ENCODE measurements at regions not wholly inside any gene's neighbourhood (a gene's known extent, or its start where the extent isn't known, plus 50 kb on each side); places are given as distances from the start of the nearest gene placed in this dataset.

DNA sequence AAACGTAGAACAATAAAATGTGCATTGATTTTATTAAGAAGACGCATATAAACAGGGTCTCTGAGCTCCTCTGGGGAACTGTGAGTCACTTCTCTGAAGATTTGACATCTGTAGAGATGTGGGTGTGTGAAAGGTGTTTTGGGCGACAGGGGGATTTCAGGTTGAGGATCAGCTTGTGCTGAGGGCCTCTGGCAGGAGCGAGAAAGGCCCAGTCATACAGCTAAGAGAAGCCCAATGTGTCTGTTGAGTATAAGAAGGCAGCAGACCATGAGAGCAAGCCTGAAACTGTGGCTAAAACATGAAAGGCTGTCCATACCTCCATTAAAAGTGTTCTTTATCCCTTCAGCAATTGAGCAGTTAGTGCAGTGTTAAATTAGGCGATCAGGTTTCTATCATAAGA lies 406.5 kb upstream of the MON1B start:
- TF ChIP-seq SIN3A (IDR thresholded peaks at IDR 0.05; ENCODE audit: borderline replicate concordance, insufficient read depth, low read length) (no peak), FOXP2 (optimal IDR thresholded peaks at IDR 0.05; ENCODE audit: borderline replicate concordance, extremely low read depth, extremely low read length, insufficient read depth) (no peak), POLR2AphosphoS5 (IDR thresholded peaks at IDR 0.05; ENCODE audit: low read depth, low read length) (no peak), TAF1 (IDR thresholded peaks at IDR 0.05; ENCODE audit: borderline replicate concordance, insufficient read depth, low read length) (no peak), REST (IDR thresholded peaks at IDR 0.05; ENCODE audit: insufficient read depth in 1 of 2, low read depth in 2 of 2, low read length in 2 of 2) (no peak)

DNA sequence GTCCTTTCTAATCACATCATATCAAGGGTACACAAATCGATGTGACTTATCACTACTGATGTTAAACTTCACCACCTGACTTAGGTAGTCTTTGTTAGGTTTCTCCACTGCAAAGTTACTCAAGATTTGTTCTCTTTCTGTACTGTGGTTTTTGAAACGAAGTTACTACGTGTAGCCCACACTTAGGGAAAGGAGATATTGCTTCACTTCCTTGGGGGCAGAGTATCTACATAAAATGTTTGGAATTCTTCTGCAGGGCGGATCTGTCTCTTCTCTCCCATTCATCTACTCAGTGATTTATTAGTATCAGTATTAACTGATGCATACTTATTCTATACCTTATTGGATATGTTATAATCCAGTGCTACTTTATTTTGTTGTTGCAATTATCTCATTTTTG lies 403.6 kb upstream of the MON1B start:
- no peak for TF ChIP-seq POLR2AphosphoS5 (IDR thresholded peaks at IDR 0.05; ENCODE audit: low read depth, low read length)
- no peak for TF ChIP-seq REST (IDR thresholded peaks at IDR 0.05; ENCODE audit: insufficient read depth in 1 of 2, low read depth in 2 of 2, low read length in 2 of 2)
- TF ChIP-seq SIN3A (IDR thresholded peaks at IDR 0.05; ENCODE audit: borderline replicate concordance, insufficient read depth, low read length): no peak
- no peak for TF ChIP-seq TAF1 (IDR thresholded peaks at IDR 0.05; ENCODE audit: borderline replicate concordance, insufficient read depth, low read length)
- no peak for TF ChIP-seq FOXP2 (optimal IDR thresholded peaks at IDR 0.05; ENCODE audit: borderline replicate concordance, extremely low read depth, extremely low read length, insufficient read depth)

GRCh38 chr16:76791151-76791550 lies 399.8 kb upstream of the MON1B start:
- TF ChIP-seq REST (IDR thresholded peaks at IDR 0.05; ENCODE audit: insufficient read depth in 1 of 2, low read depth in 2 of 2, low read length in 2 of 2) (no peak), POLR2AphosphoS5 (IDR thresholded peaks at IDR 0.05; ENCODE audit: low read depth, low read length) (no peak), TAF1 (IDR thresholded peaks at IDR 0.05; ENCODE audit: borderline replicate concordance, insufficient read depth, low read length) (no peak), SIN3A (IDR thresholded peaks at IDR 0.05; ENCODE audit: borderline replicate concordance, insufficient read depth, low read length) (no peak), FOXP2 (optimal IDR thresholded peaks at IDR 0.05; ENCODE audit: borderline replicate concordance, extremely low read depth, extremely low read length, insufficient read depth) (no peak)

GRCh38 chr16:76796416-76796815 lies 394.6 kb upstream of the MON1B start:
- TF ChIP-seq TAF1 (IDR thresholded peaks at IDR 0.05; ENCODE audit: borderline replicate concordance, insufficient read depth, low read length) (no peak), FOXP2 (optimal IDR thresholded peaks at IDR 0.05; ENCODE audit: borderline replicate concordance, extremely low read depth, extremely low read length, insufficient read depth) (no peak), POLR2AphosphoS5 (IDR thresholded peaks at IDR 0.05; ENCODE audit: low read depth, low read length) (no peak), SIN3A (IDR thresholded peaks at IDR 0.05; ENCODE audit: borderline replicate concordance, insufficient read depth, low read length) (no peak), REST (IDR thresholded peaks at IDR 0.05; ENCODE audit: insufficient read depth in 1 of 2, low read depth in 2 of 2, low read length in 2 of 2) (no peak)

- TF ChIP-seq FOXP2 (optimal IDR thresholded peaks at IDR 0.05; ENCODE audit: borderline replicate concordance, extremely low read depth, extremely low read length, insufficient read depth) (no peak), POLR2AphosphoS5 (IDR thresholded peaks at IDR 0.05; ENCODE audit: low read depth, low read length) (no peak), REST (IDR thresholded peaks at IDR 0.05; ENCODE audit: insufficient read depth in 1 of 2, low read depth in 2 of 2, low read length in 2 of 2) (no peak), TAF1 (IDR thresholded peaks at IDR 0.05; ENCODE audit: borderline replicate concordance, insufficient read depth, low read length) (no peak), SIN3A (IDR thresholded peaks at IDR 0.05; ENCODE audit: borderline replicate concordance, insufficient read depth, low read length) (no peak)
These were observed 394.0 kb upstream of the MON1B start for GRCh38 chr16:76796978-76797377.
